PC-9 (cell line): ENCODE measurements at regions not wholly inside any gene's neighbourhood (a gene's known extent, or its start where the extent isn't known, plus 50 kb on each side); places are given as distances from the start of the nearest gene placed in this dataset.

Source experiments
- BruUV-seq: library from RNA; stranded (reverse); fragments of 400-500 nt; replicated peaks from 2 replicates; lab custom pipeline; 2021; lab: Mats Ljungman, UMichigan
- CTCF ChIA-PET: fragments of 300-600 bp; sonication (Branson Sonifier 250); formaldehyde crosslinking; loops from one replicate; lab custom pipeline; 2022; ENCODE audit warnings: antibody characterized with exemption; lab: Charles Lee
- POLR2A ChIA-PET: fragments of 300-600 bp; sonication (Branson Sonifier 250); formaldehyde crosslinking; loops from one replicate; lab custom pipeline; 2022; ENCODE audit warnings: antibody characterized with exemption; ENCODE audit not compliant: unreplicated experiment; lab: Charles Lee
- DNase-seq, 2 experiments: peaks; one replicate each; pipeline versions ENCODE4 v3.0.0 to v3.0.0-alpha.2; 2015 to 2022; ENCODE audit warnings: mixed read lengths in 1 of 2
- H2AFZ ChIP-seq: fragments of 200-600 bp; sonication (generic); 2 replicates; pipeline ENCODE4 v1.8.1; 2017; ENCODE audit warnings: antibody characterized with exemption
- H3F3A ChIP-seq: fragments of 200-600 bp; sonication (generic); 2 replicates; pipeline ENCODE4 v1.8.1; 2017; ENCODE audit warnings: antibody characterized with exemption, mild to moderate bottlenecking, low read depth; ENCODE audit not compliant: insufficient read depth
- H3K27ac ChIP-seq: fragments of 200-600 bp; sonication (generic); 2 replicates; pipeline ENCODE4 v1.6.1; 2016; ENCODE audit warnings: mixed run types
- H3K27me3 ChIP-seq: fragments of 200-600 bp; sonication (generic); 2 replicates; pipeline ENCODE4 v1.6.1; 2016; ENCODE audit warnings: low read depth, mixed run types; ENCODE audit not compliant: insufficient read depth
- H3K36me3 ChIP-seq: fragments of 200-600 bp; sonication (generic); 2 replicates; pipeline ENCODE4 v1.6.1; 2016; ENCODE audit warnings: low read depth, mixed run types
- H3K4me1 ChIP-seq: fragments of 200-600 bp; sonication (generic); replicated peaks from 2 replicates; pipeline ENCODE4 v1.6.1; 2016; ENCODE audit warnings: mixed run types; ENCODE audit not compliant: insufficient read depth
- H3K4me2 ChIP-seq: fragments of 200-600 bp; sonication (generic); 2 replicates; pipeline ENCODE4 v1.6.1; 2017; ENCODE audit warnings: mixed run types
- H3K4me3 ChIP-seq: fragments of 200-600 bp; sonication (generic); 2 replicates; pipeline ENCODE4 v1.6.1; 2016; ENCODE audit warnings: mixed run types
- H3K79me2 ChIP-seq: fragments of 200-600 bp; sonication (generic); 2 replicates; pipeline ENCODE4 v1.6.1; 2017; ENCODE audit warnings: low read depth, mixed run types
- H3K9me2 ChIP-seq: fragments of 200-600 bp; sonication (generic); 2 replicates; pipeline ENCODE4 v1.8.1; 2017; ENCODE audit warnings: mild to moderate bottlenecking; ENCODE audit not compliant: insufficient read depth
- H3K9me3 ChIP-seq: fragments of 200-600 bp; sonication (generic); 2 replicates; pipeline ENCODE4 v1.8.1; 2016; ENCODE audit warnings: low read depth; ENCODE audit not compliant: insufficient read depth
- H4K20me1 ChIP-seq: fragments of 200-600 bp; sonication (generic); 2 replicates; pipeline ENCODE4 v1.8.1; 2017; ENCODE audit not compliant: insufficient read depth
- CTCF ChIP-seq: fragments of 200-600 bp; sonication (generic); conservative IDR thresholded peaks from 2 replicates; pipeline ENCODE4 v1.6.1; 2017; ENCODE audit warnings: mixed run types, antibody characterized with exemption, mild to moderate bottlenecking, moderate library complexity
- EZH2 ChIP-seq: fragments of 200-600 bp; sonication (generic); IDR thresholded peaks from 2 replicates; pipeline ENCODE4 v1.8.0; 2017; ENCODE audit warnings: antibody characterized with exemption, low read depth
- intact Hi-C: fragments of 100-400 bp; cut with micrococcal nuclease; formaldehyde crosslinking; loops from one replicate; pipeline ENCODE4 v1.10.0; 2022; ENCODE audit not compliant: unreplicated experiment

- Histone ChIP-seq H3K27me3 (no peaks in the 10 kb centered on the region), H3K4me2 (no peak overlapping the region), H4K20me1 (no peaks in the 10 kb centered on the region), H3K9me3 (no peaks in the 10 kb centered on the region), H3K79me2 (no peaks in the 10 kb centered on the region), H3K36me3 (no peaks in the 10 kb centered on the region), H3K9me2 (no peaks in the 10 kb centered on the region), H3K4me1 (no peaks in the 10 kb centered on the region), H3K27ac (no peak overlapping the region), H3K4me3 (no peak overlapping the region), H2AFZ (no peak overlapping the region), H3F3A (peaks cover 4% of the 10 kb centered on the region; the same call in 1 of the 2 replicates)
- TF ChIP-seq CTCF: no peak
- no peak for TF ChIP-seq EZH2
- POLR2A ChIA-PET: no interaction called here
- intact Hi-C loops: no loop called here
- DNase-seq: no peak
- CTCF ChIA-PET: no interaction called here
- no TSS peak for BruUV-seq
Observed at GRCh38 chr7:47715631-47716068, 133.7 kb upstream of the TNS3 start.

GRCh38 chr7:47714669-47715607 lies 133.0 kb upstream of the TNS3 start:
- no peaks in the 10 kb centered on the region for H3K9me3 ChIP-seq
- intact Hi-C loops: no loop called here
- no peak overlapping the region for H3K27ac ChIP-seq
- H2AFZ ChIP-seq: no peak overlapping the region
- no peak overlapping the region for H3K4me3 ChIP-seq
- ChIA-PET CTCF (no interaction called here), POLR2A (no interaction called here)
- H3K79me2 ChIP-seq: no peaks in the 10 kb centered on the region
- H3K4me1 ChIP-seq: no peaks in the 10 kb centered on the region
- DNase-seq: no peak
- BruUV-seq: no TSS peak
- H3K4me2 ChIP-seq: no peak overlapping the region
- H3K36me3 ChIP-seq: no peaks in the 10 kb centered on the region
- H3K27me3 ChIP-seq: no peaks in the 10 kb centered on the region
- H3K9me2 ChIP-seq: no peaks in the 10 kb centered on the region
- TF ChIP-seq CTCF (no peak), EZH2 (no peak)
- no peaks in the 10 kb centered on the region for H4K20me1 ChIP-seq
- peaks cover 4% of the 10 kb centered on the region; the same call in 1 of the 2 replicates for H3F3A ChIP-seq

- H3K4me1 ChIP-seq: no peaks in the 10 kb centered on the region
- no peaks in the 10 kb centered on the region for H3K9me2 ChIP-seq
- ChIA-PET POLR2A (no interaction called here), CTCF (no interaction called here)
- TF ChIP-seq CTCF (no peak), EZH2 (no peak)
- H3K4me2 ChIP-seq: no peak overlapping the region
- H3K27me3 ChIP-seq: no peaks in the 10 kb centered on the region
- intact Hi-C loops: no loop called here
- DNase-seq: no peak
- no peaks in the 10 kb centered on the region for H3K9me3 ChIP-seq
- H3K36me3 ChIP-seq: no peaks in the 10 kb centered on the region
- peaks cover 4% of the 10 kb centered on the region; the same call in 1 of the 2 replicates for H3F3A ChIP-seq
- BruUV-seq: no TSS peak
- H2AFZ ChIP-seq: no peak overlapping the region; the same call in 1 of the 2 replicates
- no peak overlapping the region for H3K27ac ChIP-seq
- H4K20me1 ChIP-seq: no peaks in the 10 kb centered on the region
- H3K4me3 ChIP-seq: no peak overlapping the region
- no peaks in the 10 kb centered on the region for H3K79me2 ChIP-seq
Observed at GRCh38 chr7:47713595-47713994, 131.7 kb upstream of the TNS3 start.
